ENCODE measurements at regions not wholly inside any gene's neighbourhood (a gene's known extent, or its start where the extent isn't known, plus 50 kb on each side); places are given as distances from the start of the nearest gene placed in this dataset.

- no peak for DNase-seq (ENCODE audit: low read depth in 2 of 2)
These were observed 309.6 kb upstream of the EDNRB start for GRCh38 chr13:78228211-78228610.

DNA sequence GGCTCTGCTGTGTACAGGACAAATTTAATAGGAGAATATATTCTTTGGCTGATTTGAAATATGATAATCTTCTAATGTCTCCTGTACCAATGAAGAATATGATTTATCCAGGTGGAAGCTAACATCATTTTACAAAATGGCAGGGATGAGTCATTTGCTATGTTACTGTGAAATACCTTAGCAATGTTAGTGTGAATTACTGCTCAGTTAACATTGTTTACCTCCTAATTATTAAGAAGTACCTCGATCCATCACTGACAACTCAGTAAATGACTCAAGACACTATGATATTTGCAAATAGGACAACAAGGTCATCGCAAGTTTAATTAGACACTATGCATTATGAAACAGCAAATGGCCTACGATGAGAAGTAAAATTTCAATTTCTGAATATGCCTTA lies 309.1 kb upstream of the EDNRB start:
- no peak for DNase-seq (ENCODE audit: low read depth in 2 of 2)

DNA sequence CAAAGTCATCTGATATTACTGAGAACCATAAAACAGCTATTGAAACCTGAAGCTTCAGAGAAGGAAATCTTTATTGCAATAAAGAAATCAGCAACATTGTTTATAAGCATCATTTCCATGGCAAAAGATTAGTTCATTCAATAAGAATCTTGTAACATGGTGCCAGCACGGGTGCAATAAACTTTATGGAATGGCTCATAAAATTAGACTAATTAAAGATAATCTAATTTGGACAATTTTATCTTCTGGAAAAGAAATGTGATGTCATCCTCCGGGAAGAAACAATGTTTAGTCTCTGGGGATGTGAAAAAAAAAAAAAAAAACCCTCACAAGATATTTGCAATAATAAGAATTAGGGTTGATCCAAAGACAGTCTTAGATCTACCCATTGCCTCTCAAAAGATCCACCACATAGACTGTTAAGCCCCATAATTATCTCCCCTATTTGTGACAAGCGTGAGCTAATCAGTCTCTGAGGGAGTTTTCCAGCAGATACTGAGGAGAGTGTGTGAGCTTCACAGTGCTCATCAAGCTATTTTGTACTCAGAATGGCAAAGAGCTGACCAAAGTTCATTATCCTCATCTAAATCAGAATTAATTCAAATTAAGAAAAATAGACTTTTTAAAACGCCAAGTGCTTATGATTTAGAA lies 297.0 kb upstream of the EDNRB start:
- DNase-seq (ENCODE audit: low read depth in 2 of 2): no peak

DNA sequence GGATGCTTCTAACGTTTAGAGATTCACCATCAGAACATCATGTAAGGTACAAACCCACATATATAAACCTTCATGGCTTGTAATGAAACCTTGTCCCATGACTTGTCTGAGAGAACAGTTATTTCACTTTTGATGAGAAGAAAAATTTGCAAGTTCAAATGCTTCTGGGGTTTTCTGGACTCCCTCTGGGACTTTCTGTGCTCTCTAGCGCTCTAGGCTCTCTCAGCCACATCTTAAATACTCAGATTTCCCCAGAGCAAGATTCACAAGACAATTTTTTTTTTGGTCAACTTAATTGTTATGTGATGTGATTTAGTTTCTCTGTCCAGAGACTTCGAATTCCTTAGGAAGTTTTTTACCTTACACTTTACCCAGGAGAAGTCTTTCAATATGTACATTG lies 282.8 kb upstream of the EDNRB start:
- no peak for DNase-seq (ENCODE audit: low read depth in 2 of 2)

DNA sequence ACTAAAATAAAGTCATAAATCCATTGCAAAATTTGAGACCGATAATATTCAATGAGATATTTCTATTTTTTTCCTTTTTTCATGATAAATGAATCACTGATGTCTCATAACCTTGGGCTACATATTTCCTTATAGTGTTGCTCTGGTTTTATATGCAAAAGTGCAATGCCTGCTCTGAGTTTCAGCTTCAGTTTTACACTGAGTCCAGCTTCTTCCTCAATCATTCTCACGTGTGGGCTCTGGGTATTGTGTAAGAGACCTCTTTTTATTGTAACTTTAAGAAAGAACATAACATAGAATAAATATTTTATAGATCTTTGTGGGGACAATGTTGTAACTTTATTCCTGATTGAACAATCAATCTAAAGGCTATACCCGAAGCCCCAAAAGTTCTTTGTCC lies 280.2 kb upstream of the EDNRB start:
- no peak for DNase-seq (ENCODE audit: low read depth in 2 of 2)

DNA sequence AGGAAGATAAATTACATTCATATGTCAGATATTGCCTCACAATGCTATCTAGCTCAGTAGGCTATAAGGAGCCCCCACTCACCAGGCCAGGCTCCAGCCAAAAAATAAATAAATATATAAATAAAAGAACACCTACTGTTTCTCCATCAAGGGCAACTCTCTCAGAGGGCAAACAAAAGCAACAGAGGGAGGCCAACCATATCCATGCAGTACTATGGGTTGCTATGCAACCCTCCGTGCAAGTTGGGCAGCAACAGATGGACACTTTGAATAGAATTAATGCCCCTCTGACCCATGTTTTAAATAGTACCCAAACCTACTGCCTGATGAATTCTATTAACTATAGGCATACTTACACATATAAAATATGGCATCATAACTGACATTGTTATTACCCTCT lies 279.8 kb upstream of the EDNRB start:
- DNase-seq (ENCODE audit: low read depth in 2 of 2): no peak

DNA sequence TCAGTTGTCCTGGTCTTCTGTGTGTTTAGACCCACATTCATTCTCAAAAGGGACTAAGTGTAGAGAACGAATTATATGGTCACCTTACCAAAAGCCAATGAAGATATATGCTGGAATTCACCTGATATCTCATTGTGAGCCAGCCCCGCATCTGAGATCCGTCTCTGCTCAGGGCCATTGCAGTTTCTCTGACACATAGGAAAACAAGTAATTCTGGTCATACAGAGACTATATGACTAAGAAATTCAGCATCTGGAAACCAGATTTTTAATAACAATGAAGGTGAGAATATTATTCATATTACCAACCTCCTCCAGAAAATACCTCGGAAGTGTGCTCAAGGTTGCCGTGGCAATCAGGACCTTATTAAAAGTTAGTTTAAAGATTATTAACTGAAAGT lies 278.6 kb upstream of the EDNRB start:
- no peak for DNase-seq (ENCODE audit: low read depth in 2 of 2)

DNA sequence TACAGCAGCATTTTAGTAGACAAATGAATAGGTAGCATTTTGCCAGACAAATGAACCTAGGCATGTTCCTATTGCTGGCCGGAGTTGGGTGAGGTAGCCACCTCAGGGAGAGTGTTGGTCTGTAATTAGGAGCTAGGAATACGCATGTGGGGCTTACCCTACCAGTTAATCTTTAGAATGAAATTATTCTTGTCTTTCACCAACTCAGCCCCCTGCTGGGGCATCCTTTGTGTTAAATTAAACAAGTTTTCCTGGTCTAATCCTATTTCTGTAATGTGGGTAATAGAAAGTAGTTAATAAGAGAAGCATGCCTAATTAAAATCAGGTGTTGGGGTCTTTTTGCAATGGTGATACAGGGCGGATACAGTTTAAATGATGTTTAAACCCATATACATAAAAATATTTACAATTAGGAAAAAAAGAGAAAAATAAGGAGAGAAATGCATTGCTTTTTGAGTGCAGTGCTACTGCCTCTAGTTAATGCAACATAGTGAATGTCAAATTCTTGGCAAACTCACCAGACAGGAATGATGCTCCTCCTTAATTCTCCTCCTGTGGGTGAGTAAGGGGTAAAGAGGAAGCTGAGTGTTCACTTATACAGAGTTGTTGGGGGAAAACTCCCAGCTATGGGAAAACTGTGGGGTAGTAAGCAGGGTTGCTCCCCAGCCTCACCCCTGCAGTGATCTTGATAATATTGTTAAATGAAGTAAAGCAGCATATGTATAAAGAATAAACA lies 276.4 kb upstream of the EDNRB start:
- no peak for DNase-seq (ENCODE audit: low read depth in 2 of 2)

DNA sequence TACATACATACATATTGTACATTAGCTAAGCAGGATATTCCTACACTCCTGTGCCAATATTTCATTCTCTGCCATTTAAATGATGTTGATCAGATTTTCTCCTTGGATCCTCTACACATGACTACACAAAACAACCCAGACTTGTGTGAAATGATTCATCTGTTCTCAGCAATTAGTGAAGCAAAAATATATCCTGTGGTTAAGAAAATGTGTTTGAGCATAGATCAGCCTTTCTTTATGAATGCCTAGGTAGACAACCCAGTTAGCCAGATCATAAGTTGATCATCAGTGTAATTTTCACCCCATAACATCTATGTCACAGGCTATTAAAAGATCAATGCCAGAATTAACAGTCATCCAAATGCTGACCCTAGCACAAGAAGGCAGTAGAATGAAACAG lies 275.2 kb upstream of the EDNRB start:
- no peak for DNase-seq (ENCODE audit: low read depth in 2 of 2)

DNA sequence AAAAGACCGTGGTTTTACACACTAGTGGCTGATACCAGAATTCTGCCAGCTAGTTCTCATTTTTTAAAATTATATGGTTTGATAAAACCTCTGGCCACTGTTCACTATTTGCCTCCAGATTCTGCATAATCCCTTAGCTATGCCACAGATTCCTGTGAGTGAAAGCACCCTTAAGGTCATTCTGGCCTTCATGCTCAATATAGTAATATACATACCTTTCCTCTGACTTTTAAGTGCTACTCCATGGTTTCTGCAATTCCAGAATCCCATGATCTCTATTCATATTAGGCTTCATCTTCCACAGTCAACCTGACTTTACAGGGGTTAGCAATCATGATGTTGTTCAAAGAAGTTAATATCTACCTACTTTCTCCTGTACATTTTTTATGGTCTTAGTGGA lies 274.1 kb upstream of the EDNRB start:
- DNase-seq (ENCODE audit: low read depth in 2 of 2): no peak

- DNase-seq (ENCODE audit: low read depth in 2 of 2): no peak
These were observed 271.7 kb upstream of the EDNRB start for GRCh38 chr13:78190296-78190695.

- no peak for DNase-seq (ENCODE audit: low read depth in 2 of 2)
These were observed 269.1 kb upstream of the EDNRB start for GRCh38 chr13:78187781-78188180.

DNA sequence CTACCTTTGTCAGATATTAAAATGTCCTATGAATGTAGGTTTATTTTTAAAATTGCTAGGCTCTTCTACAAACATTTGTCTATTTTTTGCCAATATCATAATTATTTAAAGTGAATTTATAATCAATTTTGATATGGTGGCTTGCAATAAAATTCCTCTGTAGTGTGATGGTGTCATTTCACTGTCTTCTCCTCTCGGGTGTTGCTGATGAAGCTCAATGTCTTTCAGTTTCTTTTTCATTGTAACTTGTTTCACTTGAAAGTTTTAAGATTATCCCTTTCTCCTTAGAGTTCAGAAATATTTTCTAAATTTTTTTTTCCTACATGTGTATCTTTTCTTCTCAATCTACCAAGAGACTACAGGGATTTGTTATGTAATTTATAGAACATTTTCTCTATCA lies 267.1 kb upstream of the EDNRB start:
- no peak for DNase-seq (ENCODE audit: low read depth in 2 of 2)

GRCh38 chr13:78183732-78184131 lies 265.1 kb upstream of the EDNRB start:
- DNase-seq (ENCODE audit: low read depth in 2 of 2): no peak

DNA sequence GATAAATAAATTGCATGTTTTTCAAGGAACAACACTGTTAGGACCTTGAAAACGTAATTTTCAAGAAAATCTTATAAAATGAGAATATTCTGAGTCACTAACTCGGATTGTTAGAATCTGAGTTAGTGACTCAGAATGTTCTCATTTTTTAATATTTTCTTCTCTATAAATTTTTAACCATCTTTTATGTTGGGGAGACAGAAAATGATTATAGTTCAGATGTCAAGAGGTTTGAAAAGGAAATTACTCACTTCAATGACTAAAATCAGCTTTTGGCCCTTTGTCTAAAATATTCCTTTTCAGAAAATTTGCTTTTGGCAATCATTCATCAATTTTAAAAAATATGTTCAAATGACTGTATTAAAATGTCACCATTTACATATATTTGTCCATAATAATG lies 264.2 kb upstream of the EDNRB start:
- no peak for DNase-seq (ENCODE audit: low read depth in 2 of 2)

GRCh38 chr13:78177306-78177705 lies 258.7 kb upstream of the EDNRB start:
- no peak for DNase-seq (ENCODE audit: low read depth in 2 of 2)

- no peak for DNase-seq (ENCODE audit: low read depth in 2 of 2)
These were observed 258.2 kb upstream of the EDNRB start for GRCh38 chr13:78176880-78177279.

DNA sequence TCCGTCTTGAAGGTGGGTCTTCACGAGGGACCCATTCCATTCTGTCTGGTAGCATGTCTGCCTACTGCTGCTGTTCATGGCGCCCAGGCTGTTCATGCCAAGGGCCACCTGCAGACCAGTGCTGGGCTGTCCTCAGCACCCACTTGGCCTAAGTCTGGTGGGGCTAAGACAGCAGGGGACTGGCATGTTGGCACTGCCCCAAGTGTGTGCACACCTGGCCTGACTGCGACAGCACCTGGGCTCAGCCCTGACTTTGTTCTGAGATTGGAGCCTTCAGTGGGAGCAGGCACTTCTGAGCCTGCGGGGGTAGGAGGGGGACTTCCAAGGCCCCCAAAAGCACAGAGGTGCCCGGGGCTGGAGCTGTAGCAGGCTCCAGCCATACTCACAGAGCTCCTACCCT lies 250.8 kb upstream of the EDNRB start:
- DNase-seq (ENCODE audit: low read depth in 2 of 2): no peak

DNA sequence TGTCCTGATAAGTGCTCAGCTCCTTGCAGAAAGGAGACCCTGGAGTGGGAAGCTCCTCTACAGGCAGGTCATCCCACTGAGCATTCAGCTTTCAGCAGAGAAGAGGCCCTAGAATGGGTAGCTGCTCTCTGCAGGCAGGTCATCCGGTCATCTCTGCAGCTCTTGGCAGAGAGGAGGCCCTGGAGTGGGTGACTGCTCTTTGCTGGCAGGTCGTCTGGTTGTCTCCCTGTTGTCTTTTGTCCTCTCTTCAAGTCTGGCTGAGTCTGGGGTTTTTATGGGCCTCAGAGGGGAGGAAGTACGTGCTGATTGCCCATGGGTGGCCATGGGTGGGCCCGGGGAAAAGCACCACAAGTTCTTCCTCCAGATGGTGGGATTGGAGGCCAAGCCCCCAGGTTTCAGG lies 250.3 kb upstream of the EDNRB start:
- no peak for DNase-seq (ENCODE audit: low read depth in 2 of 2)

- DNase-seq (ENCODE audit: low read depth in 2 of 2): no peak
These were observed 242.6 kb upstream of the EDNRB start for GRCh38 chr13:78161266-78161665.

- DNase-seq (ENCODE audit: low read depth in 2 of 2): no peak
These were observed 242.2 kb upstream of the EDNRB start for GRCh38 chr13:78160793-78161192.

GRCh38 chr13:78152415-78152814 lies 233.8 kb upstream of the EDNRB start:
- DNase-seq (ENCODE audit: low read depth in 2 of 2): no peak

- DNase-seq (ENCODE audit: low read depth in 2 of 2): no peak
These were observed 229.3 kb upstream of the EDNRB start for GRCh38 chr13:78147905-78148304.

DNA sequence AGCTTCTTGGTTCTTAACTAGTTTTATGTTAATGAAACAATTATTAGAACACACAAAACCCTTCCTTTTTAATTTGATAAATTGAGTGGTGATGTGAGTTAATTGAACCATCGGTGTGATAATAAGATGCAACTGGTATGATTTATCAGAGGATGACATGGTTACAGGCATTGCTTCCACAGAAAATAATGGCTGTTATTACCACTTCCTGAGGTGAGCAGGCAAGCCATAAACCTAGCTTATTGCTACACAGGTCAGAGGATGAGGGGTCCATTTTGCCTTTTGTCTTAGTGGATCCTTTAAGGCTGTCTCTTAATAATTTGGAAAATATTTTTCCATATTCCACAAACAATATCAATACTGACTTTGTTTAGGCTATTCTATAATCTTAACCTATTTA lies 226.6 kb upstream of the EDNRB start:
- no peak for DNase-seq (ENCODE audit: low read depth in 2 of 2)
